Stimulated activated naive CD8-positive, alpha-beta T cell treated with anti-CD3 and anti-CD28 coated beads, Interleukin-15, amount 100 ng/mL, for 72 hours (primary cell): ENCODE measurements at regions not wholly inside any gene's neighbourhood (a gene's known extent, or its start where the extent isn't known, plus 50 kb on each side); places are given as distances from the start of the nearest gene placed in this dataset.
"Not testable (repeated sequence)": the region's sequence is repeated elsewhere in the genome, so short reads cannot be mapped to it uniquely, and the experiment has no call there.

ENCODE experiments used
- ATAC-seq: fragments of 150-1000 bp; cut with Tn5 transposase; 2 replicates; pipeline ENCODE4 v1.10.0; 2021; ENCODE audit warnings: mild to moderate bottlenecking, moderate library complexity
- DNase-seq, 2 donors: peaks; one replicate each; pipeline ENCODE4 v3.0.0; 2021 to 2022
- H3K27ac Mint-ChIP-seq, 2 donors: one replicate each; pipeline ENCODE4 v1.8.0; 2022; ENCODE audit warnings: mild to moderate bottlenecking in 2 of 2, mixed read lengths in 2 of 2, moderate library complexity in 2 of 2
- H3K27me3 Mint-ChIP-seq: one replicate; pipeline ENCODE4 v1.8.0; 2022; ENCODE audit warnings: mixed read lengths
- H3K4me1 Mint-ChIP-seq: one replicate; pipeline ENCODE4 v1.8.0; 2022; ENCODE audit warnings: mild to moderate bottlenecking, mixed read lengths
- H3K4me3 Mint-ChIP-seq, 2 donors: one replicate each; pipeline ENCODE4 v1.8.0; 2022; ENCODE audit warnings: mild to moderate bottlenecking in 2 of 2, mixed read lengths in 2 of 2, moderate library complexity in 1 of 2
- H3K9me3 Mint-ChIP-seq, 2 donors: one replicate each; pipeline ENCODE4 v1.8.0; 2022; ENCODE audit warnings: mixed read lengths in 2 of 2

DNA sequence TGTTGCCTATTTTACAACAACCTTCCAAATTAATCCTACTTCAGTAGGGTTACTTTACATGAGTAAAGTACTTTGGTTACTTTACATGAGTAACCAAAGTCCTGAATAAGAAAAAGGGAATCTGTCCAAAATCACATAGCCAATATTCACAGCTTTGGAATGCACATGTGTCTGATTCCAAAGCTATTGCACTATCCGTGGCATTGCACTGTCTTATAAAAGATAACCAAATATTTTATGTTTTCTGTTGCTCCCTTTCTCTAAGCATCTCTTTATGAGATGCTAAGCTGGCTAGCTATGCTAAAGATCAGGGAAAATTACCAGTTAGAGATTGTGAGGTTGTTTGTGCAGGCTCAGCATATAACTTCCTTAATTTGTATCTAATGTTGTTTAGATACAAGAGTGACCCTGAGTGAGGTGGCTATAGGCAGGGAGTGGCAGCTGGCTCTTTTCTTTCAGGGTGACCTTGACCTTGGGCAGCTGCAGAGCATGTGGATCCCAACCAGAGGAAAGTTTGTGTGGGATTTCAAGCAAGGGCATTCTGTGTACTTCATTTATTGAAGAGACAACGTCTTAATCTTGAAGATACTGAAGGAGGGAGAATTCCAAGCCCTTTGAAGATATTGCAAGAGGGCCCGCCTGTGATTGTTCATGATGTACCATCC, 366.1 kb upstream of the ANKRD30A start:
- Mint-ChIP-seq H3K27me3 (no peaks in the 10 kb centered on the region), H3K4me1 (no peaks in the 10 kb centered on the region), H3K4me3 (no peak overlapping the region), H3K9me3 (peaks cover 4 to 6% of the 10 kb centered on the region in 2 donors), H3K27ac (no peak overlapping the region)
- DNase-seq (no peak), ATAC-seq (no peak)

DNA sequence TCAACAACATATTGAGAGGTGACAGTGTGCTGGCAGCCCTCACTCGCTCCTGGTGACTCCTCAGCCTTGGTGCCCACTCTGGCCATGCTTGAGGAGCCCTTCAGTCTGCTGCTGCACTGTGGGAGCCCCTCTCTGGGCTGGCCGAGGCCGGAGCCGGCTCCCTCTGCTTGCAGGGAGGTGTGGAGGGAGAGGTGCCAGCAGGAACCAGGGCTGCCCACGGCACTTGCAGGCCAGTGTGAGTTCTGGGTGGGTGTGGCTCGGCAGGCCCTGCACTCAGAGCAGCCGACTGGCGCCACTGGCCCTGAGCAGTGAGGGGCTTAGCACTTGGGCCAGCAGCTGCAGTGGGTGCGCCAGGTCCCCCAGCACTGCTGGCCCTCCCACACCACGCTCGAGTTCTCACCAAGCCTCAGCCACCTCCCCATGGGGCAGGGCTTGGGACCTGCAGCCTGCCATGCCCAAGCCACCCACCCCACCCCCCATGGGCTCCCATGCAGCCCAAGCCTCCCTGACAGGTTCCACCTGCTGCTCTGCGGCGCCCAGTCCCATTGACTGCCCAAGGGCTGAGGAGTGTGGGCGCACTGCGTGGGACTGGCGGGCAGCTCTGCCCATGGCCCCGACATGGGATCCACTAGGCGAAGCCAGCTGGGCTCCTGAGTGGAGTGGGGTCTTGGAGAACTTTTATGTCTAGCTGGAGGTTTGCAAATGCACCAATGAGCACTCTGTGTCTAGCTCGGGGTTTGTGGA, 377.1 kb upstream of the ANKRD30A start:
- no peak overlapping the region for H3K27ac Mint-ChIP-seq
- H3K27me3 Mint-ChIP-seq = no peaks in the 10 kb centered on the region
- H3K9me3 Mint-ChIP-seq = no peaks in the 10 kb centered on the region
- no peak for DNase-seq
- H3K4me3 Mint-ChIP-seq = no peak overlapping the region
- ATAC-seq = no peak
- no peaks in the 10 kb centered on the region for H3K4me1 Mint-ChIP-seq

DNA sequence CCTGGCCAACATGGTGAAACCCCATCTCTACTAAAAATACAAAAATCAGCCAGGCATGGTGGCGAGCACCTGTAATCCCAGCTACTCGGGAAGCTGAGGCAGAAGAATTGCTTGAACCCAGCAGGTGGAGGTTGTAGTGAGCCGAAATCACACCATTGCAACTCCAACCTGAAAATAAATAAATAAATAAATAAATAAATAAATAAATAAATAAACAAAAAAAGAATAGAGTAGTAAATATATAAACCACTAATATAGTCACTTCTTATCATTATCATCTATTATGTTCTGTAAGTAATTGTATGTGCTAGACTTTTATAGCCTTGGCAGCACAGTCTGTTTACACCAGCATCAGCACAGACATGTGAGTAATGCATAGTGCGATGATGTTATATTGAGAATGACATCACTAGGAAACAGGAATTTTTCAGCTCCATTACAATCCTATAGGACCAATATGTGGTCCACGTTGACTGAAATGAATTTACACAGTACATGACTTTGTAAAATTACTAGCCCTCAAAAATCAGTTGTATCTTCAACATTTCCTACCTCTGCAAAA, 385.4 kb upstream of the ANKRD30A start:
- Mint-ChIP-seq H3K9me3 (peaks cover 3 to 7% of the 10 kb centered on the region in 2 donors), H3K27ac (no peak overlapping the region), H3K27me3 (no peaks in the 10 kb centered on the region), H3K4me3 (no peak overlapping the region), H3K4me1 (no peaks in the 10 kb centered on the region)
- no peak for ATAC-seq
- DNase-seq = no peak

DNA sequence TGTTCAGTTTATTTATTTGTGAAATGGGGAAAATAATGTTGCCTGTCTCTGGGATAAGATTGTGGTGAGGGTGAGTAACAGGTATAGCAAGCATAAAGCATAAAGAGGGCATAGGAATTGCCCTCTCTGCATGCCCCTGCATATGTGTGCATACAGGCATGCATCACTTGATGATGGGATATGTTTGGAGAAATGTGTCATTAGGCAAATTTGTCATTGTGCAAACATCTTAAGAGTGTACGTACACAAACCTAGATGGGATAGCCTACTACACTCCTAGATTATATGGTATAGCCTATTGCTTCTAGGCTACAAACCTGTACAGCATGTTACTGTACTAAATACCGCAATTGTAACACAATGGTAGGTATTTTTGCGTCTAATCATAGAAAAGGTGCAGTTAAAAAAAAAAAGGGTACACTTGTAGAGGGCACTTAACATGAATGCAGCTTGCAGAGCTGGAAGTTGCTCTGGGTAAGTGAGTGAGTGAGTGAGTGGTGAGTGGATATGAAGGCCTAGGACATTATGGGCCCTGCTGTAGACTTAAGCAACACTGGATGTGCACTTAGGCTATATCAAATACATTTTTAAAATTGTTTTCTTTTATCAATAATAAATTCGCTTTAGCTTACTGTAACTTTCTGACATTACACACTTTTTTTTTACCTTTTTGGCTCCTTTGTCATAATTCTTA, 386.5 kb upstream of the ANKRD30A start:
- no peak for DNase-seq
- Mint-ChIP-seq H3K27me3 (no peaks in the 10 kb centered on the region), H3K4me1 (no peaks in the 10 kb centered on the region), H3K9me3 (peaks cover 3 to 7% of the 10 kb centered on the region in 2 donors), H3K27ac (no peak overlapping the region), H3K4me3 (no peak overlapping the region)
- ATAC-seq = no peak

DNA sequence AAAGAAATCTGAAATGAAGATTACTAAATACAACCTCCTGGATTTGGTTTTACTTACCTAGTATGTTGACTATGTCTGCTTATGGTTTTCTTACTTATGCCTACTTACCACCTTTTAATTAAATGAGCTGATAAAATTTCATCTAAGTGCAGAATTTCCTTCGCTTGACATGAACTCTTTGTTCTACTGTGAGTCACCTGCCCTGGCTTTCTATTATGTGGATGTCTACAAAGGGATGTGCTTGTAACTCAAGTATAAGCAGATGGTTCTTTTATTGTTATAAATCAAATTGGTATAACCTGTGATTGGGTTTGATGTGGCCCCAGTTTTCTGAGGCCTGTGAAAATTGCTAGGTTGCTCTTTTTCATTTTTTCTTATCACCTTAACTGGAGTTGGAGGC, 389.1 kb upstream of the ANKRD30A start:
- no peak overlapping the region for H3K27ac Mint-ChIP-seq
- DNase-seq (no peak), ATAC-seq (no peak)
- no peak overlapping the region for H3K4me3 Mint-ChIP-seq
- no peaks in the 10 kb centered on the region for H3K27me3 Mint-ChIP-seq
- peaks cover 3 to 7% of the 10 kb centered on the region in 2 donors for H3K9me3 Mint-ChIP-seq
- H3K4me1 Mint-ChIP-seq = no peaks in the 10 kb centered on the region

DNA sequence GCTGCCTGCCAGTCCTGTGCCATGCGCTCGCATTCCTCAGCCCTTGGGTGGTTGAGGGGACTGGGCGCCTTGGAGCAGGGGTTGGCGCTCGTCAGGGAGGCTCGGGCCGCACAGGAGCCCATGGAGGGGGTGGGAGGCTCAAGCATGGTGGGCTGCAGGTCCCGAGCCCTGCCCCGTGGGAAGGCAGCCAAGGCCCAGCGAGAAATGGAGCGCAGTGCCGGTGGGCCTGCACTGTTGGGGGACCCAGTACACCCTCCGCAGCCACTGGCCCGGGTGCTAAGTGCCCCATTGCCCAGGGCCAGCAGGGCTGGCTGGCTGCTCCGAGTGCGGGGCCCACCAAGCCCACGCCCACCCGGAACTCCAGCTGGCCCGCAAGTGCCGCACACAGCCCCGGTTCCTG, 390.8 kb upstream of the ANKRD30A start:
- not testable (repeated sequence) for H3K9me3 Mint-ChIP-seq, H3K27ac Mint-ChIP-seq, H3K4me3 Mint-ChIP-seq, H3K4me1 Mint-ChIP-seq, H3K27me3 Mint-ChIP-seq, DNase-seq, ATAC-seq

DNA sequence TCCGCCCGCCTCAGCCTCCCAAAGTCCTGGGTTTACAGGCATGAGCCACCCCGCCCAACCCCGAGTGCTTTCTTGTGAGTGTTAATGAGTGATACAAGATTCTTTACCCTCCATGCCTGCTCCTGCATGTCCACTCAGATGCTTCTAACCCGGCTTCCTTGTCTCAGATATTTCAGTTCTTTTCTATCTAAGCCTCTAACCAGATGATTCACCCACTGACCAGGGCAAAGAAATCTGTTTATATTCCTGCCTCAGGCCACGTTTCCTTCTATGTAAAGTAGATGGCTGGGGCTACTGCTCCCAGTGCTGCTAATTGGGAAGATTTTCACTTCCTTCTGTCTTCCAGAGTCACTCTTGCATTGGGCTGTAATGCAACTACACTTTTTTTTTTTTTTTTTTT, 395.1 kb upstream of the ANKRD30A start:
- DNase-seq = no peak
- Mint-ChIP-seq H3K27me3 (no peaks in the 10 kb centered on the region), H3K4me1 (no peaks in the 10 kb centered on the region), H3K27ac (no peak overlapping the region), H3K9me3 (peaks cover 5 to 7% of the 10 kb centered on the region in 2 donors), H3K4me3 (no peak overlapping the region)
- no peak for ATAC-seq

DNA sequence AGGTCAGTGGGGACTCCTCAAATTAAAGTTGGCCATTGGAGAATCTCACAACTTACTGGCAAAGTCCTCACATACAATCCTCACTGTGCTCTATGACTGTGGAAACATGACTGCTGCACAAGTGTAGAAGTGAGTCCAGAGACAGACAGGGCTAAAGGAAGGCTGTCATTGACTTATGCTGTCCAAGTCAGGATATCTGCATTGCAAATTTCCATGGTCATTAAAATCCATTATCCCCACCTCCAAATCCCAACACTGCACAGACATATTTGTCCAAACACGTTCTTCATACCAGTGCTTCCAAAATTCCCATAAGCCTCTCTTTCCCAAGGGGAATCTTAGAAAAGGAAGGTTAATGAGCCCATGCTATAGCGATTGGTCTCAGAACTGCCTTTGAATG, 396.8 kb upstream of the ANKRD30A start:
- Mint-ChIP-seq H3K27me3 (no peaks in the 10 kb centered on the region), H3K4me1 (no peaks in the 10 kb centered on the region), H3K4me3 (no peak overlapping the region), H3K27ac (no peak overlapping the region), H3K9me3 (peaks cover 5 to 7% of the 10 kb centered on the region in 2 donors)
- DNase-seq (no peak), ATAC-seq (no peak)

DNA sequence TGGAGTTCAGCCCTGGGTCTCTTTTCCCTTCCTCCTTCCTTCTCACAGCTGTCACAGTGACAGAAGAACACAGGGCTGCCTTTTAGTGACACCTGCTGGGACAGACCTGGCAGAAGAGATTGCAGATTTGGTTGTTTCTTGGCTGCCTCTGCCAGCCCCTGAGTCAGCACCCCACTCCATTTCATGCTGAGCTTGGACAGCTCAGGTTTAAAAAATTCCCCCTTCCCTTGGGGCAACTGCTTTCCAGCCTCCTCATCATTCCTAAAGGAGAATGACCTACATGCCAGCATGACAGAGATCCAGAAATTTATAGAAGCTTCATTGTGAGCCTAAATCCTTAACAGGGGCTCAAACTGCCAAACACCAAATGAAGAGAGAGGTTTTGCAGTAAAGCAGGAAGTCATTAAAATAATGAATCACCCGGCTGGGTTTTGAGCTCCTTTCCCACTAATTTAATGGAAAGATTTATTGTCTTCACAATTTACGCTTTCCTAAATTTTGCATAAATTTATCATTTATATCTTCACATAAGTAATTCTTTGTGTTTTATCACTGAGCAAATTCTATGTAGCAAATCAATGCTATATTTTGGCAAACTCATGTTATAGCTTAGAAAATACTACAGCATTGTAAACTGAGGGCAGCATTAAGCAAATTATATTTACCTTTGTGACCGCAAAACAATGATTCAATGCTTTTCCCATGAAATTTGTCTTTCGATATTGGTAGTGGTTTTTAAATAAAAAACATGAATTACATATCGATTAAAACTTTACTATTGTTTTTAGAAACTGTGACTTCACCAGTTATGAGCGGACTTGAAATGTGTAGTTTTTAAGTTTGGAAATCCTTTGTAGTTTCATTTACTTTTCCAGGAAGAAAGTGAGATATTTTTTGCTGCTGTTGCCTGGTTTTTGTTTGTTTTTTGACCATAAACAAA, 399.5 kb upstream of the ANKRD30A start:
- peaks cover under 1 to 7% of the 10 kb centered on the region in 2 donors for H3K9me3 Mint-ChIP-seq
- H3K27ac Mint-ChIP-seq = no peak overlapping the region
- H3K4me1 Mint-ChIP-seq = no peaks in the 10 kb centered on the region
- no peak for DNase-seq
- H3K27me3 Mint-ChIP-seq = no peaks in the 10 kb centered on the region
- no peak for ATAC-seq
- no peak overlapping the region for H3K4me3 Mint-ChIP-seq

DNA sequence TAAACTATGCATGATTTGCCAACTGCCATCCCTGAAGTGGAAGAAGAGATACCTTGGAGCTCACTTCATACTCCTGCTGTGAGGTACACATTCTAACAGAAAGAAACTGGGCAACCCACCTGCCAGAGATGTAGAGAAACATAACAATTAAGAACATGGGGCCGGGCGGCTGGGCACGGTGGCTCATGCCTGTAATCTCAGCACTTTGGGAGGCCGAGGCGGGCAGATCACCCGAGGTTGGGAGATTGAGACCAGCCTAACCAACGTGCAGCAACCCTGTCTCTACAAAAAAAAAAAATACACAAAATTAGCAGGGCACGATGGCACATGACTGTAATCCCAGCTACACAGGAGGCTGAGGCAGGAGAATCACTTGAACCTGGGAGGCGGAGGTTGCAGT, 402.6 kb upstream of the ANKRD30A start:
- H3K9me3 Mint-ChIP-seq = peaks cover 4 to 8% of the 10 kb centered on the region in 2 donors
- no peak for ATAC-seq

DNA sequence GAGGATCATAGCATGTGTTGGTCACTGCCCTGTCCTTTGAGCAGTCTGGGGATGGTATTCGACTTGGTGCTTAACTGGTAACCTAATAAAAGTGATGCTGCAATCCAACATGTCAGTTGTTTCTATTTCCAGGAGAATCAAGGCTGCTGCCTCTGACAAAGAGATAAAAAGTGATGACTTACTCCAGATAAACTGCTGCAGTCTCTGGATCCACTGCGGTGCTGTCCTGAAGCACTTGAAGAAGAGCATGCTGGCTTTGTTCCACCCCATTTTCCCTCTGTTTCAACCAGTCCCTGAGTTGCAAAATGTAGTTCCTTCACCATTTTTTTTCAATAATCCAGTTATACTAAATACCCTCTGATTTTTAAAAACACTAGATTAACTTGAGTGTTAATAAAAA, 403.5 kb upstream of the ANKRD30A start:
- Mint-ChIP-seq H3K4me3 (no peak overlapping the region), H3K27me3 (no peaks in the 10 kb centered on the region), H3K9me3 (peaks cover 8% of the 10 kb centered on the region in 2 donors), H3K4me1 (no peaks in the 10 kb centered on the region), H3K27ac (no peak overlapping the region)
- no peak for ATAC-seq
- no peak for DNase-seq

More for the DNA sequence above, 402.6 kb upstream of the ANKRD30A start:
- Mint-ChIP-seq H3K27ac (no peak overlapping the region), H3K4me1 (no peaks in the 10 kb centered on the region), H3K27me3 (no peaks in the 10 kb centered on the region), H3K4me3 (no peak overlapping the region)
- DNase-seq = no peak

DNA sequence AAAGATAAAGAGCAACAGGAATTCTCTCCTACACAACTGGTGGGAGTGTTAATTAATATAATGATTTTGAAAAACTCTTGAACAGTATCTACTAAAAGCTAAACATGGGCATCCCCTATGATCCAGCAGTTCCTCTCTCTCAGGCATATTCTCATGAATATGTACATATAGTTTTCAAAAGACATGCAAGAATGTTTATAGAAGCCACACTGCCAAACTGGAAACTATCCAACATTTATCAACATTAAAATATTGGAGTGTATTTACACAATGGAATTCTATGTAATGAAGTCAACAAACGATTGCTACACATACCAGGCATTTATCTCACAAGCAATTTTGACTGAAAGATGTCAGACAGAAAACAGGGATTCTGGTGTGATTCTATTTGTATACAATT, 404.5 kb upstream of the ANKRD30A start:
- Mint-ChIP-seq H3K27ac (no peak overlapping the region), H3K9me3 (peaks cover 8% of the 10 kb centered on the region in 2 donors), H3K4me1 (no peaks in the 10 kb centered on the region), H3K27me3 (no peaks in the 10 kb centered on the region), H3K4me3 (no peak overlapping the region)
- DNase-seq (no peak), ATAC-seq (no peak)

DNA sequence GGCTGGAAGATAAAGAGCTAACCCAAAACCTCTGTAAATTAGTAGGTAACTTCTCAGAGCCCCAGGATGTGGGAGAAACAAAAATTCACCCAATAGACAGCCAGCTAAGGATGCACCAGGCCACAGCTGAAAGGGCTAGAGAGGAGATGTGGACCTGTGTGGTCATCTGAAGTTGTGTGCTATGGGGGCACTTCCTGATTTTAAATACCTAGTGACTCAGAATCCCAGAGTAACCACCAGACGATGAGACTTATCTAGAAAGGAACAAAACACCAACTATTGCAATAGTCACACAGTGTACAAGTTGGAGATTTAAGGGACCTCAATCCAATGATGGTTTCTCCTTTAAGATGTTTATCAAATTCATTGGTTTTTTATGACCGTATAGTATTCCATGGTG, 408.3 kb upstream of the ANKRD30A start:
- Mint-ChIP-seq H3K4me1 (no peaks in the 10 kb centered on the region), H3K9me3 (peaks cover 8 to 14% of the 10 kb centered on the region in 2 donors), H3K27ac (no peak overlapping the region), H3K4me3 (no peak overlapping the region), H3K27me3 (no peaks in the 10 kb centered on the region)
- DNase-seq (no peak), ATAC-seq (no peak)

DNA sequence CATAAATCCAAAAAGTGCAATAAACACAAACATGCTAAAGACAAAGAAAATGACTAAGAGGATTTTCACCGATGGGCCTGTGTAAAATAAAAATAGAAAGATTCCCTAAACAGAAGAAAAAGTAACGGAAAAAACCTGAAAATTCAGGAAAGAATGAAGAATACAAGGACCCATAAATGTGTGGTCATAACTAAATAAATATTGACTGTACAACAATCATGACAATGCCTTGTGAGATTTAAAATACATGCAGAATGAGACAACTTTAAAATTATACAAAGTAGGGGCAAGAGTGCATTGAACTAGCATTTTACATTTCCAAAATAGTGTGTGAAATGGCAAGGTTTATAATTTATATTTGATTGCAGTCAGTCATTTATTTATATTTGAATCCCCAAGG, 409.1 kb upstream of the ANKRD30A start:
- no peak for ATAC-seq
- Mint-ChIP-seq H3K4me3 (no peak overlapping the region), H3K4me1 (no peaks in the 10 kb centered on the region), H3K27ac (no peak overlapping the region), H3K27me3 (no peaks in the 10 kb centered on the region), H3K9me3 (peaks cover 8 to 14% of the 10 kb centered on the region in 2 donors)
- no peak for DNase-seq

DNA sequence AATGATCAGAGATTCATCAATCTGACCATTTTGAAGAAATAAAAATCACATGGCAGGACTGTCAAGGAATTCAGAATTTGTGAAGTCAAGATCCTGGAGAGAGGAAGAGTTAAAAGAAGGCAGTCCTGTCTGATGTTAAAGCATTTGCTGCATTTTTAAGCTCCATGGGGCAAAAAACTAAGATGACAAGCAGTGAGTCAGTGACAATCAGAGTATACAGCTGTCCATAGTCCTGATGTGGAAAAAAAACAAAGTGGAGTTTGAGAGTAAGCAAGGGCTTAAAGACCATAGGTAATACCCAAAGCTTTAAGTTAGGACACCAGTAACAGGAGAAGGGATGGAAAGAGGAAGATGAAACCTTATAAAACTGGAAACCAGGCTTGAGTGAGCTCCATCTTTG, 412.7 kb upstream of the ANKRD30A start:
- ATAC-seq (no peak), DNase-seq (no peak)
- peaks cover 0 to 10% of the 10 kb centered on the region in 2 donors for H3K9me3 Mint-ChIP-seq
- no peak overlapping the region for H3K27ac Mint-ChIP-seq
- no peak overlapping the region for H3K4me3 Mint-ChIP-seq
- H3K4me1 Mint-ChIP-seq = no peaks in the 10 kb centered on the region
- H3K27me3 Mint-ChIP-seq = no peaks in the 10 kb centered on the region
